WTC11 (cell line): ENCODE measurements at regions not wholly inside any gene's neighbourhood (a gene's known extent, or its start where the extent isn't known, plus 50 kb on each side); places are given as distances from the start of the nearest gene placed in this dataset.

Experiments
- ATF3 ChIP-seq: sonication (generic); formaldehyde crosslinking; conservative IDR thresholded peaks from 2 replicates; pipeline ENCODE4 v1.8.1; 2022; ENCODE audit warnings: mild to moderate bottlenecking, missing genetic modification reagents
- CREB1 ChIP-seq: sonication (generic); formaldehyde crosslinking; IDR thresholded peaks from 2 replicates; pipeline ENCODE4 v1.8.0; 2023; ENCODE audit warnings: mild to moderate bottlenecking, missing genetic modification reagents
- CREM ChIP-seq: sonication (generic); formaldehyde crosslinking; IDR thresholded peaks from 2 replicates; pipeline ENCODE4 v1.8.1; 2022; ENCODE audit warnings: mild to moderate bottlenecking, missing genetic modification reagents, moderate library complexity
- CTCF ChIP-seq: fragments of 200-600 bp; IDR thresholded peaks from 2 replicates; pipeline ENCODE4 v1.8.0; 2022; ENCODE audit warnings: antibody characterized with exemption
- E2F4 ChIP-seq: sonication (generic); formaldehyde crosslinking; IDR thresholded peaks from 2 replicates; pipeline ENCODE4 v1.8.1; 2022; ENCODE audit warnings: low read depth, mild to moderate bottlenecking, moderate library complexity, missing genetic modification reagents, borderline replicate concordance
- IRF1 ChIP-seq: sonication (generic); formaldehyde crosslinking; IDR thresholded peaks from 2 replicates; pipeline ENCODE4 v1.8.0; 2023; ENCODE audit warnings: missing genetic modification reagents
- MAX ChIP-seq: sonication (generic); formaldehyde crosslinking; IDR thresholded peaks from 2 replicates; pipeline ENCODE4 v1.8.0; 2022; ENCODE audit warnings: mild to moderate bottlenecking, missing genetic modification reagents
- NR3C1 ChIP-seq: sonication (generic); formaldehyde crosslinking; conservative IDR thresholded peaks from 2 replicates; pipeline ENCODE4 v1.8.1; 2023; ENCODE audit warnings: low read depth, mild to moderate bottlenecking, missing genetic modification reagents
- PRRX2 ChIP-seq: fragments of 250-450 bp; sonication (Bioruptor Pico); IDR thresholded peaks from 2 replicates; pipeline ENCODE4 v1.8.0; 2021; ENCODE audit warnings: mild to moderate bottlenecking

- no peak for TF ChIP-seq E2F4 (CRISPR knock-in tag)
- TF ChIP-seq CTCF: no peak
- no peak for TF ChIP-seq CREM (CRISPR knock-in tag)
- TF ChIP-seq NR3C1: no peak
- TF ChIP-seq IRF1 (CRISPR knock-in tag): no peak
- TF ChIP-seq PRRX2 (CRISPR knock-in tag): no peak
- no peak for TF ChIP-seq CREB1 (CRISPR knock-in tag)
- TF ChIP-seq ATF3 (CRISPR knock-in tag): no peak
- no peak for TF ChIP-seq MAX (CRISPR knock-in tag)
These were observed 447.6 kb upstream of the ID2 start for GRCh38 chr2:8234253-8234652.
